ENCODE measurements at regions not wholly inside any gene's neighbourhood (a gene's known extent, or its start where the extent isn't known, plus 50 kb on each side); places are given as distances from the start of the nearest gene placed in this dataset.

DNA sequence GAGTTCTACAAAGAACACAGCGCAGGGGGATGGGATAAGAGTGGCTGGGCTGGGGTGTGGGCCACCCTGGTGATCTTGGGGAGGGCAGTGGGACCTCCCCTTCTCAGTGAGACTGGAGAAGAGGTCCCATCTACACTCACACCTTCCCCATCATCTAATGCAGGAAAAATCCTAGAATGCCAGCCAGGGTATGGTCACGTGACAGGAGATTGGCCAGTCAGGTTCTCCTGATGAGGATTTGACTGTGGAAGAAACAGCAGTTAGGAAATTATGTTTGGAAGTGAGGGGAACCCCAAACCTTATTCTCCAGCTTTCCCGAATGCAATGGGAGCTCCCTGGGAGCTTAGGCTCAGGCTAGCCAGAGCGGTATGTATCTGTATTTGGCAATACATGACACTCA, 158.8 kb upstream of the GRB10 start:
- TF ChIP-seq, protein P1, sequence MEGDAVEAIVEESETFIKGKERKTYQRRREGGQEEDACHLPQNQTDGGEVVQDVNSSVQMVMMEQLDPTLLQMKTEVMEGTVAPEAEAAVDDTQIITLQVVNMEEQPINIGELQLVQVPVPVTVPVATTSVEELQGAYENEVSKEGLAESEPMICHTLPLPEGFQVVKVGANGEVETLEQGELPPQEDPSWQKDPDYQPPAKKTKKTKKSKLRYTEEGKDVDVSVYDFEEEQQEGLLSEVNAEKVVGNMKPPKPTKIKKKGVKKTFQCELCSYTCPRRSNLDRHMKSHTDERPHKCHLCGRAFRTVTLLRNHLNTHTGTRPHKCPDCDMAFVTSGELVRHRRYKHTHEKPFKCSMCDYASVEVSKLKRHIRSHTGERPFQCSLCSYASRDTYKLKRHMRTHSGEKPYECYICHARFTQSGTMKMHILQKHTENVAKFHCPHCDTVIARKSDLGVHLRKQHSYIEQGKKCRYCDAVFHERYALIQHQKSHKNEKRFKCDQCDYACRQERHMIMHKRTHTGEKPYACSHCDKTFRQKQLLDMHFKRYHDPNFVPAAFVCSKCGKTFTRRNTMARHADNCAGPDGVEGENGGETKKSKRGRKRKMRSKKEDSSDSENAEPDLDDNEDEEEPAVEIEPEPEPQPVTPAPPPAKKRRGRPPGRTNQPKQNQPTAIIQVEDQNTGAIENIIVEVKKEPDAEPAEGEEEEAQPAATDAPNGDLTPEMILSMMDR (conservative IDR thresholded peaks at IDR 0.05), result no peak
- H3K23me2 ChIP-seq (ENCODE audit: insufficient read length, low read depth, low read length, poor library complexity, severe bottlenecking), result no peaks in the 10 kb centered on the region
- no peak overlapping the region for H3K18ac ChIP-seq (ENCODE audit: insufficient read length, low read depth, low read length)
- no CpG with 5 or more reads among the region's 4 CpGs for WGBS (ENCODE audit: extremely low coverage, insufficient read length, low lambda C conversion rate)
- no peak overlapping the region for H2BK120ac ChIP-seq (ENCODE audit: low read depth, low read length, poor library complexity, severe bottlenecking)
- peaks cover 3% of the 10 kb centered on the region in 2 experiments; a peak in 3 of 4 replicates for H3K4me1 Mint-ChIP-seq
- no peak overlapping the region for H3K23ac ChIP-seq (ENCODE audit: insufficient read length, low read depth, low read length)
- H3K4me3 Mint-ChIP-seq, result no peak overlapping the region
- no peaks in the 10 kb centered on the region for H3K4me1 ChIP-seq (ENCODE audit: insufficient read depth, low read length)
- no peak overlapping the region for H2BK12ac ChIP-seq (ENCODE audit: insufficient read length, low read depth, low read length)
- no peak overlapping the region for H2AK5ac ChIP-seq (ENCODE audit: insufficient read length, low read length)
- no peak overlapping the region for H3K14ac ChIP-seq (ENCODE audit: insufficient read depth, low read length)
- no peak overlapping the region for H3K4ac ChIP-seq (ENCODE audit: low read depth, low read length)
- H3K4me2 ChIP-seq (ENCODE audit: insufficient read depth, insufficient read length, low read length), result no peak overlapping the region
- H2BK20ac ChIP-seq (ENCODE audit: low read depth, low read length, poor library complexity, severe bottlenecking), result no peak overlapping the region
- no peak overlapping the region for H2BK15ac ChIP-seq (ENCODE audit: low read depth, low read length)
- H3K9me3 ChIP-seq (ENCODE audit: control insufficient read depth, low read depth, low read length), result no peaks in the 10 kb centered on the region
- no peak overlapping the region for H4K5ac ChIP-seq (ENCODE audit: insufficient read length, low read depth, low read length)
- no peaks in the 10 kb centered on the region for H3K27me3 ChIP-seq (ENCODE audit: insufficient read depth, low read length)
- H4K20me1 ChIP-seq (ENCODE audit: control insufficient read depth, insufficient read depth, insufficient read length), result no peaks in the 10 kb centered on the region
- no peak overlapping the region for H4K8ac ChIP-seq (replicated peaks; ENCODE audit: insufficient read length, low read depth, low read length)
- H4K91ac ChIP-seq (ENCODE audit: insufficient read length, low read depth, low read length), result no peak overlapping the region
- H2AFZ ChIP-seq (ENCODE audit: low read length), result no peak overlapping the region
- H3K79me2 ChIP-seq (ENCODE audit: insufficient read depth, low read length), result no peaks in the 10 kb centered on the region
- no peak overlapping the region for H3K27ac Mint-ChIP-seq
- H3K56ac ChIP-seq (ENCODE audit: insufficient read length, low read depth, low read length), result no peak overlapping the region
- peaks cover 8 to 9% of the 10 kb centered on the region in 2 experiments for H3K9me3 Mint-ChIP-seq
- H3K9ac ChIP-seq (ENCODE audit: extremely low read depth, insufficient read length, low read length), result no peak overlapping the region
- peaks cover 4% of the 10 kb centered on the region; the same call in 1 of the 2 replicates for H3K27me3 Mint-ChIP-seq (ENCODE audit: low read depth)
- H3K36me3 Mint-ChIP-seq (ENCODE audit: insufficient read depth in 1 of 3, low read depth in 3 of 3), result peaks cover 12 to 20% (median 19%) of the 10 kb centered on the region in 3 experiments
- DNase-seq, result no peak
- H2BK5ac ChIP-seq (ENCODE audit: insufficient read length, low read length), result no peak overlapping the region
- no peak overlapping the region for H3K27ac ChIP-seq (ENCODE audit: insufficient read length, low read depth, low read length)
- no peak overlapping the region for H3T11ph ChIP-seq (ENCODE audit: low read length)
- no peaks in the 10 kb centered on the region for H3K79me1 ChIP-seq (ENCODE audit: insufficient read depth, low read depth, low read length, poor library complexity, severe bottlenecking)

All from H9 (cell line).